Fibroblast of the aortic adventitia (primary cell): ENCODE measurements at regions not wholly inside any gene's neighbourhood (a gene's known extent, or its start where the extent isn't known, plus 50 kb on each side); places are given as distances from the start of the nearest gene placed in this dataset.
A peak's percentile ranks its signal among the peaks of the same experiment; 100 is the strongest.

Experiments
- DNase-seq: peaks from one replicate; pipeline ENCODE4 v3.0.0-alpha.2; 2010; ENCODE audit warnings: low read depth
- H3K4me3 ChIP-seq: 2 replicates; pipeline ENCODE4 v1.5.1; 2011; ENCODE audit warnings: low read depth, mild to moderate bottlenecking, control low read depth, low read length, moderate library complexity
- TF ChIP-seq, protein P1 (sequence below): IDR thresholded peaks from 2 replicates; pipeline ENCODE4 v1.5.1; 2011; ENCODE audit warnings: mild to moderate bottlenecking, low read length, control low read depth, inconsistent platforms; ENCODE audit not compliant: insufficient read depth

DNA sequence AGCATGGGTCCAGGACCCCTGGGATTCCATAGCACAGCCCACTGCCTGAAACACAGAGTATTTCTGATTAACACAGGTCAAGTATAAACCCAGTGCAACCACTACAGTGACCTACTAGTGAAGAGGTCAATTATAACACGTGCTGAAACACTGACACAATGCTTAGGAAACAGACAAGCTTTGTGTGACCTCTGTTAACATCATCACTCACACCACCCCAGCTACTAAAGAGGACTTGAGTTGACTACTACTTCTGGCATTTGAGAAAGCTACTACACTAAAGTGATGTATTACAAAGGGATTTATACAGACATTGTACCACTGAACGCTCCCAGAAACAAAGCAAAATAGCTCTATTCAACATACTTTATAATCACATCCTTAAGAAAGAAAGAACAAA, 1935.9 kb upstream of the PCDH20 start:
- no peak overlapping the region for H3K4me3 ChIP-seq
- DNase-seq = no peak
- TF ChIP-seq, protein P1, sequence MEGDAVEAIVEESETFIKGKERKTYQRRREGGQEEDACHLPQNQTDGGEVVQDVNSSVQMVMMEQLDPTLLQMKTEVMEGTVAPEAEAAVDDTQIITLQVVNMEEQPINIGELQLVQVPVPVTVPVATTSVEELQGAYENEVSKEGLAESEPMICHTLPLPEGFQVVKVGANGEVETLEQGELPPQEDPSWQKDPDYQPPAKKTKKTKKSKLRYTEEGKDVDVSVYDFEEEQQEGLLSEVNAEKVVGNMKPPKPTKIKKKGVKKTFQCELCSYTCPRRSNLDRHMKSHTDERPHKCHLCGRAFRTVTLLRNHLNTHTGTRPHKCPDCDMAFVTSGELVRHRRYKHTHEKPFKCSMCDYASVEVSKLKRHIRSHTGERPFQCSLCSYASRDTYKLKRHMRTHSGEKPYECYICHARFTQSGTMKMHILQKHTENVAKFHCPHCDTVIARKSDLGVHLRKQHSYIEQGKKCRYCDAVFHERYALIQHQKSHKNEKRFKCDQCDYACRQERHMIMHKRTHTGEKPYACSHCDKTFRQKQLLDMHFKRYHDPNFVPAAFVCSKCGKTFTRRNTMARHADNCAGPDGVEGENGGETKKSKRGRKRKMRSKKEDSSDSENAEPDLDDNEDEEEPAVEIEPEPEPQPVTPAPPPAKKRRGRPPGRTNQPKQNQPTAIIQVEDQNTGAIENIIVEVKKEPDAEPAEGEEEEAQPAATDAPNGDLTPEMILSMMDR = no peak

DNA sequence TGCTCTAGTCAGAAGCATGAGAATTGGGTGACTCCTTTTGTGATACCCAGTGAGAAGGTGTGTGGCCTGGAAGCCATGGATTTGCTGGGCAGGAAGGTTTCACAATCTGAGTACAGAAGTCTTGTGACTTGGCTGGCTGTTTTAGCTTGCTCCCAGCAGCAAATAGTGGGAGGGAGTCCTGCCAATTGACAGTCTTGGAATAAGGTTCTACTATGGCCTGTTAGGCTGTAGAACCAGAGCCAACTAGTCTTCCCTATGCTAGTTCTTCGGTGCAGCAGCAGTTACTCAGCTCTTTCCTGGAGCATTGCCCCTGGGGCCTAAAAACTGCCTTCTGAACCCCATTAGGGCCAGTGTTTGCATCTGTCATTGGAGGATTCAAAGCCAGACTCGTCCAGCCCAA, 1935.4 kb upstream of the PCDH20 start:
- TF ChIP-seq, protein P1 = no peak
- peak; percentile 2 for DNase-seq
- no peak overlapping the region for H3K4me3 ChIP-seq

DNA sequence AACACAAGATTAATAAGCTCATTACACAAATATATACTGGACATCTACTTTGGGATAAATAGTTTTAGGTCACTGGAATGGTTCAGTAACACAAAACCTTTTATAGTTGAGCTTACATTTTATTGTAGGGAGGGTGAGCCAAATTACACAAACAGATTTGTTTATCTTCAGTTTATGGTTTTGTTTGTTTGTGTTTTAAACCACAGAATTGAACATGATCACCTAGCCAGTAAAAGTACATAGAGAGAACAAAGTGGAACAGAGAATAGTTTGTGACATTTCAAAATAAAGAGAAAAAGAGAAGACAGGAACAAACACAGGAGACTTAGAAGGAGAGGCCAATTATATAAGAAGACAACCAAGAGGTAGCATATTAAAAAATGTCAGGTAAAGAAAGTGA, 1930.2 kb upstream of the PCDH20 start:
- no peak for DNase-seq
- no peak overlapping the region for H3K4me3 ChIP-seq
- TF ChIP-seq, protein P1 = no peak

DNA sequence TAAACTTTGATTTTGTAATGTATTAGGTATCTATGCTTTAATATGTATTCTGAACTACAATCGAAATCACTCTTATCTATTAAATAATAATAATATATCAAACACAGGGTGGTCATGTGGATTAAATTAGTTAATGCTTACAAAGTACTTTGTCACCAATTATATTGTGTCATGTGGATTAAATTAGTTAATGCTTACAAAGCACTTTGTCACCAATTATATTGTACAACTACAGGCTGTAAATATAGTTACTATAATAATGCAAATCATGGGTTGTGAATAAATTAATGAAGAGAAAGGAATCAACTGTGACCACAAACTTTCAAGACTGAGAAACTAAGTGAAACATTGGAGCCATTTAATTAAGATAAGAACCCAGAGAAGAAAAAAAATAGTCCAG, 1929.1 kb upstream of the PCDH20 start:
- H3K4me3 ChIP-seq = no peak overlapping the region
- no peak for DNase-seq
- TF ChIP-seq, protein P1 = no peak

DNA sequence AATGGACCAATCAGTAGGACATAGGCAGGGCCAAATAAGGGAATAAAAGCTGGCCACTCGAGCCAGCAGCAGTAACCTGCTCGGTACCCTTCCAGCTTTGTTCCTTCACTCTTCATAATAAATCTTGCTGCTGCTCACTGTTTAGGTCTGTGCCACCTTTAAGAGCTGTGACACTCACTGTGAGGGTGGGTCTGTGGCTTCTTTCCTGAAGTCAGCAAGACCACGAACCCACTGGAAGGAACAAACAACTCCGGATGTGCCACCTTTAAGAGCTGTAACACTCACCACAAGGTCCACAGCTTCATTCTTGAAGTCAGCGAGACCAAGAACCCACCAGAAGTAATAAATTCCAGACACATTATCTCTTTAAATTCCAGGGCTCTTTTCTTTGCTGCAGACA, 1922.3 kb upstream of the PCDH20 start:
- TF ChIP-seq, protein P1 = no peak
- no peak for DNase-seq
- no peak overlapping the region for H3K4me3 ChIP-seq

DNA sequence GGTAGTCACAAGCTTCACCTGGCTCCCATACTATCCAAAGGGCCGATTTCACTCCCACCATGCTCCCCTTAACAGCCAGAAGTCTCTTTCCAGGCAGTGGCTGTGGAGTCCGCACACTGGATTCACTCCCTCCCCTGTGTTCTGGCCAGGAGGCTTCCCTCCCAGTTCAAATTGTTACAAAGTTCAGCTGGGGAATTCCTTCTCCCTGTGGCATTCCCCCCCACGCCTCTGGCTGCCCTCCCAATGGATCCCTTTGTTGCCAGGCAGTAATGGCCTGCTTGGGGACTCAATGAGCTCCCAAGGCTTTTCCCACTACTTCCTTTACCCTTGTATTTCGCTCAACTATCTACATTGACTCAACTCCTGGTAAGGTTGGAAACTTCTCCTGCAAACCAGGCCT, 1921.4 kb upstream of the PCDH20 start:
- H3K4me3 ChIP-seq = no peak overlapping the region
- no peak for DNase-seq
- TF ChIP-seq, protein P1 = no peak

DNA sequence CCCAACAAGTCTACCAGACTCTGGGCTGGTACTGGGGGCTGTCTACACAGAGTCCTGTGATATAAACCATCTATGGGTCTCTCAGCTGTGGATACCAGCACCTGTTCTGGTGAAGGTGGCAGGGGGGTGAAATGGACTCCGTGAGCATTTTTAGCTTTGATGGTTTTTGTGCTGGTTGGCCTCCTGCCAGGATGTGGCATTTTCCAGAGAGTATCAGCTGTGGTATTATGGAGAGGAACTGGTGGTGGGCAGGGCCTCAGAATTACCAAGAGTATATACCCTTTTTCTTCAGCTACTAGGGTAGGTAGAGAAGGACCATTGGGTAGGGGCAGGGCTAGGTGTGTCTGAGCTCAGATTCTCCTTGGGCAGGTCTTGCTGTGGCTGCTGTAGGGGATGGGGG, 1920.9 kb upstream of the PCDH20 start:
- no peak overlapping the region for H3K4me3 ChIP-seq
- DNase-seq = no peak
- TF ChIP-seq, protein P1 = no peak
